B cell (primary cell): ENCODE measurements at regions not wholly inside any gene's neighbourhood (a gene's known extent, or its start where the extent isn't known, plus 50 kb on each side); places are given as distances from the start of the nearest gene placed in this dataset.

Experiments
- ATAC-seq: fragments of 200-7000 bp; cut with Tn5 transposase; one replicate; pipeline ENCODE4 v1.10.0; 2021; ENCODE audit warnings: low read depth, mild to moderate bottlenecking, moderate number of reproducible peaks, moderate library complexity
- CTCF ChIA-PET: fragments of 350-600 bp; sonication (Branson Sonifier 250); formaldehyde crosslinking; loops from one replicate; lab custom pipeline; 2021; ENCODE audit warnings: antibody characterized with exemption, inconsistent platforms; lab: Charles Lee
- POLR2A ChIA-PET: fragments of 350-600 bp; sonication (Branson Sonifier 250); formaldehyde crosslinking; loops from one replicate; lab custom pipeline; 2021; ENCODE audit warnings: antibody characterized with exemption; lab: Charles Lee
- DNase-seq: peaks from one replicate; pipeline ENCODE4 v3.0.0; 2013
- H2AFZ ChIP-seq: 2 replicates; pipeline ENCODE4 v1.6.1; 2012; ENCODE audit warnings: mild to moderate bottlenecking, low read depth, low read length; ENCODE audit not compliant: insufficient read depth, poor library complexity, severe bottlenecking
- H3K27ac ChIP-seq, 2 donors: 1 replicate in 1 of 2; 2 replicates in 1 of 2; pipeline ENCODE4 v1.5.1; 2012 to 2013; ENCODE audit warnings: low read length in 2 of 2, mild to moderate bottlenecking in 2 of 2, moderate library complexity in 1 of 2
- H3K27me3 ChIP-seq, 4 experiments: fragments of 200-600 bp in 1 of 4; sonication (generic) in 1 of 4; replicated peaks in 1 of 4; 1 replicate in 2 of 4; 2 replicates in 2 of 4; pipeline versions ENCODE4 v1.6.1 to v1.7.0; 2013 to 2016; ENCODE audit warnings: low read length in 3 of 4, mild to moderate bottlenecking in 2 of 4, mixed read lengths in 1 of 4, moderate library complexity in 1 of 4; ENCODE audit not compliant: insufficient read depth in 4 of 4, control insufficient read depth in 3 of 4; ENCODE audit errors: control extremely low read depth in 1 of 4
- H3K36me3 ChIP-seq, 2 experiments: replicated peaks in 1 of 2; 1 replicate in 1 of 2; 2 replicates in 1 of 2; pipeline versions ENCODE4 v1.6.1 to v1.7.1; 2013; ENCODE audit warnings: low read length in 1 of 2; ENCODE audit not compliant: insufficient read depth in 2 of 2, control insufficient read depth in 1 of 2; ENCODE audit errors: control extremely low read depth in 1 of 2, extremely low read depth in 1 of 2
- H3K4me1 ChIP-seq, 2 donors: fragments of 200-600 bp in 1 of 2; sonication (generic) in 1 of 2; 1 replicate in 1 of 2; 2 replicates in 1 of 2; pipeline versions ENCODE4 v1.5.1 to v1.6.1; 2013 to 2017; ENCODE audit warnings: low read length in 2 of 2; ENCODE audit not compliant: control insufficient read depth in 2 of 2, insufficient read depth in 2 of 2
- H3K4me2 ChIP-seq: replicated peaks from 2 replicates; pipeline ENCODE3; 2012; ENCODE audit warnings: mild to moderate bottlenecking, low read depth, low read length; ENCODE audit not compliant: poor library complexity, severe bottlenecking
- H3K4me3 ChIP-seq, 5 experiments: fragments of 200-600 bp in 1 of 5; sonication (generic) in 1 of 5; 1 replicate in 3 of 5; 2 replicates in 2 of 5; pipeline versions ENCODE4 v1.5.1 to v1.7.0; 2011 to 2016; ENCODE audit warnings: low read length in 4 of 5, mild to moderate bottlenecking in 4 of 5, low read depth in 2 of 5, control low read depth in 1 of 5, moderate library complexity in 1 of 5; ENCODE audit not compliant: insufficient read depth in 1 of 5; ENCODE audit errors: control extremely low read depth in 1 of 5, extremely low read depth in 1 of 5
- H3K79me2 ChIP-seq: fragments of 200-600 bp; sonication (generic); one replicate; pipeline ENCODE4 v1.6.0; 2016; ENCODE audit warnings: low read length; ENCODE audit not compliant: control insufficient read depth, insufficient read depth
- H3K9ac ChIP-seq: fragments of 200-600 bp; sonication (generic); 2 replicates; pipeline ENCODE4 v1.6.1; 2017; ENCODE audit warnings: mild to moderate bottlenecking, low read length, moderate library complexity
- H3K9me3 ChIP-seq, 3 donors: one replicate each; pipeline versions ENCODE4 v1.6.1 to v1.7.1; 2013; ENCODE audit warnings: low read length in 2 of 3; ENCODE audit not compliant: control insufficient read depth in 2 of 3, insufficient read depth in 1 of 3; ENCODE audit errors: control extremely low read depth in 1 of 3
- H4K20me1 ChIP-seq: 2 replicates; pipeline ENCODE4 v1.6.0; 2012; ENCODE audit warnings: mild to moderate bottlenecking, low read length; ENCODE audit not compliant: insufficient read depth, control insufficient read depth, poor library complexity, severe bottlenecking
- H3K27ac Mint-ChIP-seq: one replicate; pipeline ENCODE4 v1.8.0; 2021; ENCODE audit warnings: mixed read lengths
- H3K27me3 Mint-ChIP-seq: one replicate; pipeline ENCODE4 v1.8.0; 2021; ENCODE audit warnings: mixed read lengths
- H3K4me1 Mint-ChIP-seq: one replicate; pipeline ENCODE4 v1.8.0; 2021; ENCODE audit warnings: mixed read lengths
- H3K4me3 Mint-ChIP-seq: one replicate; pipeline ENCODE4 v1.8.0; 2021; ENCODE audit warnings: mixed read lengths
- H3K9me3 Mint-ChIP-seq: one replicate; pipeline ENCODE4 v1.8.0; 2022; ENCODE audit warnings: mixed read lengths; ENCODE audit not compliant: insufficient read depth
- EZH2 ChIP-seq: IDR thresholded peaks from 2 replicates; pipeline ENCODE4 v1.6.1; 2012; ENCODE audit warnings: borderline replicate concordance, low read depth, mild to moderate bottlenecking, moderate library complexity, low read length; ENCODE audit not compliant: insufficient read depth, poor library complexity, severe bottlenecking
- WGBS: methylation state at CpG from one replicate; pipeline ENCODE4 v1.1.5; 2013; ENCODE audit warnings: missing lambda C conversion rate; ENCODE audit not compliant: insufficient coverage; 5-methylcytosine and 5-hydroxymethylcytosine counted together
- intact Hi-C: fragments of 100-400 bp; cut with micrococcal nuclease; formaldehyde crosslinking; loops from one replicate; pipeline ENCODE4 v1.10.0; 2022
- TF ChIP-seq, protein P1 (sequence below): fragments of 200-600 bp; IDR thresholded peaks from one replicate; pipeline ENCODE4 v1.8.0; 2022; ENCODE audit warnings: antibody characterized with exemption, mild to moderate bottlenecking

DNA sequence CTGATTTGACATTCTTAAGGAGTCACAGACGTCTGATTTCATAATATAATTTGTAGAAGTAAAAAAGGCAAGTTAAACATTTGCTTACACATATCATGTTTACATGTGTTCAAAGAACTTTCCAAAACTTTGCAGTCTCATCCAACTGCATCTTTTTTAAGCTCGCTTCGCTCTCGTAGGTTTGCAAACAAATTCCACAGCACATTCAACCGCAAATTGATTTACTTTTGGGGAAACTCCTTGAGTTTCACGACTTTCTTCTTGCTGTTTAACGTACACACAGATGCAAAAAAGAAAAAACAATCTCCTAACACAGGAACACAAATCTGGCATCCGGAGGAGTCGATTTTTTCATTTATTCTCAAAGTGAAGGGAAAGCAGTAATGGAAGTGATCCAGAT lies 1149.5 kb downstream of the VRK1 start:
- POLR2A ChIA-PET: no interaction called here
- no peak for TF ChIP-seq EZH2
- TF ChIP-seq, protein P1, sequence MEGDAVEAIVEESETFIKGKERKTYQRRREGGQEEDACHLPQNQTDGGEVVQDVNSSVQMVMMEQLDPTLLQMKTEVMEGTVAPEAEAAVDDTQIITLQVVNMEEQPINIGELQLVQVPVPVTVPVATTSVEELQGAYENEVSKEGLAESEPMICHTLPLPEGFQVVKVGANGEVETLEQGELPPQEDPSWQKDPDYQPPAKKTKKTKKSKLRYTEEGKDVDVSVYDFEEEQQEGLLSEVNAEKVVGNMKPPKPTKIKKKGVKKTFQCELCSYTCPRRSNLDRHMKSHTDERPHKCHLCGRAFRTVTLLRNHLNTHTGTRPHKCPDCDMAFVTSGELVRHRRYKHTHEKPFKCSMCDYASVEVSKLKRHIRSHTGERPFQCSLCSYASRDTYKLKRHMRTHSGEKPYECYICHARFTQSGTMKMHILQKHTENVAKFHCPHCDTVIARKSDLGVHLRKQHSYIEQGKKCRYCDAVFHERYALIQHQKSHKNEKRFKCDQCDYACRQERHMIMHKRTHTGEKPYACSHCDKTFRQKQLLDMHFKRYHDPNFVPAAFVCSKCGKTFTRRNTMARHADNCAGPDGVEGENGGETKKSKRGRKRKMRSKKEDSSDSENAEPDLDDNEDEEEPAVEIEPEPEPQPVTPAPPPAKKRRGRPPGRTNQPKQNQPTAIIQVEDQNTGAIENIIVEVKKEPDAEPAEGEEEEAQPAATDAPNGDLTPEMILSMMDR: no peak
- no peaks in the 10 kb centered on the region for H3K27me3 ChIP-seq
- H3K9me3 ChIP-seq: peaks cover 0 to 18% (median 0%) of the 10 kb centered on the region in 3 donors
- H2AFZ ChIP-seq: no peak overlapping the region
- H3K4me3 Mint-ChIP-seq: no peak overlapping the region
- no peak for DNase-seq
- no peaks in the 10 kb centered on the region for H3K4me1 Mint-ChIP-seq
- no peak overlapping the region for H3K27ac Mint-ChIP-seq
- CTCF ChIA-PET: no interaction called here
- no peak overlapping the region for H3K9ac ChIP-seq
- WGBS: 100% methylated on average over 4 of the region's 9 CpGs
- H3K79me2 ChIP-seq: no peaks in the 10 kb centered on the region
- H4K20me1 ChIP-seq: no peaks in the 10 kb centered on the region
- no peak for ATAC-seq
- intact Hi-C loops: no loop called here
- no peaks in the 10 kb centered on the region for H3K27me3 Mint-ChIP-seq
- no peak overlapping the region for H3K27ac ChIP-seq
- H3K36me3 ChIP-seq: no peaks in the 10 kb centered on the region
- H3K4me2 ChIP-seq: no peak overlapping the region
- H3K4me1 ChIP-seq: no peaks in the 10 kb centered on the region
- H3K4me3 ChIP-seq: no peak overlapping the region
- peaks cover 6% of the 10 kb centered on the region for H3K9me3 Mint-ChIP-seq

DNA sequence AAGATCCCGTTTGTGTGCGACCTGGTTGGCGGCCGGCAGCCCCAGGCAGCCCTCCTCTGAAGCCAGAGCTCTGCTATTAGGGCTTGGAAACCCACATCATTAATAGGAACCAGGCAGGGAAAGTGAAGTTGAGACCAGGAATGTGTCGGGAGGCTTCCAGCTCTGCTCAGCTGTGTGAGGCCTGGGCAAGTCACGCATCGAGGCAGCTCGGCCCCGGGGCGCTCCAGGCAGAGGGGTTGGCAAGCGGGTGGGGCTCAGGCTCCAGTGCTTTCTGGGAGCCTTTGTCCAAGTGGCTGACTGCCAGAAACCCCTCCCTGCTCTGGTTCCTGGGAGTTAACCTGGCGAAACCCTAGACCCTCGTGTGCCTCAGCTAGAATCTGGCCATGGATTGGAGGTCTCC lies 1151.7 kb downstream of the VRK1 start:
- POLR2A ChIA-PET: no interaction called here
- Mint-ChIP-seq H3K27ac (no peak overlapping the region), H3K4me3 (no peak overlapping the region), H3K4me1 (no peaks in the 10 kb centered on the region), H3K27me3 (no peaks in the 10 kb centered on the region), H3K9me3 (peaks cover 6% of the 10 kb centered on the region)
- Histone ChIP-seq H3K9me3 (peaks cover 0 to 18% (median 0%) of the 10 kb centered on the region in 3 donors), H3K27me3 (no peaks in the 10 kb centered on the region), H3K9ac (no peak overlapping the region), H3K79me2 (no peaks in the 10 kb centered on the region), H4K20me1 (no peaks in the 10 kb centered on the region), H3K4me2 (no peak overlapping the region), H2AFZ (no peak overlapping the region), H3K4me1 (no peaks in the 10 kb centered on the region), H3K36me3 (no peaks in the 10 kb centered on the region), H3K27ac (no peak overlapping the region), H3K4me3 (no peak overlapping the region)
- no peak for DNase-seq
- CTCF ChIA-PET: no interaction called here
- intact Hi-C loops: no loop called here
- WGBS: 92% methylated on average over 13 of the region's 13 CpGs
- no peak for ATAC-seq
- TF ChIP-seq, protein P1: no peak
- TF ChIP-seq EZH2: no peak
